BLaER1 (cell line): ENCODE measurements at regions not wholly inside any gene's neighbourhood (a gene's known extent, or its start where the extent isn't known, plus 50 kb on each side); places are given as distances from the start of the nearest gene placed in this dataset.

Experiments used
- H3K27ac ChIP-seq: shearing (Covaris generic); formaldehyde crosslinking; 2 replicates; pipeline ENCODE4 v1.8.1; 2022
- H3K27me3 ChIP-seq: shearing (Covaris generic); formaldehyde crosslinking; 2 replicates; pipeline ENCODE4 v1.8.1; 2022
- H3K36me3 ChIP-seq: shearing (Covaris generic); formaldehyde crosslinking; 2 replicates; pipeline ENCODE4 v1.8.1; 2022
- H3K4me1 ChIP-seq: shearing (Covaris generic); formaldehyde crosslinking; 2 replicates; pipeline ENCODE4 v1.8.1; 2022
- H3K4me2 ChIP-seq: shearing (Covaris generic); formaldehyde crosslinking; 2 replicates; pipeline ENCODE4 v1.8.1; 2022
- H3K4me3 ChIP-seq: shearing (Covaris generic); formaldehyde crosslinking; 2 replicates; pipeline ENCODE4 v1.8.1; 2022
- H3K9ac ChIP-seq: shearing (Covaris generic); formaldehyde crosslinking; 2 replicates; pipeline ENCODE4 v1.8.1; 2022
- H3K9me3 ChIP-seq: shearing (Covaris generic); formaldehyde crosslinking; 2 replicates; pipeline ENCODE4 v1.8.1; 2022
- H4K20me1 ChIP-seq: shearing (Covaris generic); formaldehyde crosslinking; 2 replicates; pipeline ENCODE4 v1.8.1; 2022
- Cebpa-rat ChIP-seq: shearing (Covaris generic); IDR thresholded peaks from 2 replicates; pipeline ENCODE4 v1.8.1; 2022

GRCh38 chr10:36349445-36350078 is 707.5 kb upstream of the FZD8 start:
- Histone ChIP-seq H3K4me3 (no peak overlapping the region), H4K20me1 (no peaks in the 10 kb centered on the region), H3K27me3 (no peaks in the 10 kb centered on the region), H3K9me3 (no peaks in the 10 kb centered on the region), H3K4me2 (no peak overlapping the region), H3K36me3 (no peaks in the 10 kb centered on the region), H3K9ac (no peak overlapping the region), H3K4me1 (no peaks in the 10 kb centered on the region), H3K27ac (no peak overlapping the region)
- TF ChIP-seq Cebpa-rat: no peak

GRCh38 chr10:36345807-36346206 is 703.7 kb upstream of the FZD8 start:
- no peaks in the 10 kb centered on the region for H3K36me3 ChIP-seq
- H4K20me1 ChIP-seq: no peaks in the 10 kb centered on the region
- no peak for TF ChIP-seq Cebpa-rat
- H3K4me3 ChIP-seq: no peak overlapping the region
- no peak overlapping the region for H3K27ac ChIP-seq
- H3K9ac ChIP-seq: no peak overlapping the region
- H3K4me1 ChIP-seq: no peaks in the 10 kb centered on the region
- no peak overlapping the region for H3K4me2 ChIP-seq
- no peaks in the 10 kb centered on the region for H3K9me3 ChIP-seq
- no peaks in the 10 kb centered on the region for H3K27me3 ChIP-seq

- H3K4me1 ChIP-seq: no peaks in the 10 kb centered on the region
- H3K4me2 ChIP-seq: no peak overlapping the region
- H3K27ac ChIP-seq: no peak overlapping the region
- no peaks in the 10 kb centered on the region for H3K27me3 ChIP-seq
- H3K9me3 ChIP-seq: no peaks in the 10 kb centered on the region
- H3K4me3 ChIP-seq: no peak overlapping the region
- no peaks in the 10 kb centered on the region for H4K20me1 ChIP-seq
- TF ChIP-seq Cebpa-rat: no peak
- no peak overlapping the region for H3K9ac ChIP-seq
- H3K36me3 ChIP-seq: no peaks in the 10 kb centered on the region
Measured at GRCh38 chr10:36345175-36345533, 703.1 kb upstream of the FZD8 start.

- Histone ChIP-seq H3K36me3 (no peaks in the 10 kb centered on the region), H3K4me3 (no peak overlapping the region), H3K27ac (no peak overlapping the region), H3K9me3 (no peaks in the 10 kb centered on the region), H3K4me2 (no peak overlapping the region), H4K20me1 (no peaks in the 10 kb centered on the region), H3K4me1 (no peaks in the 10 kb centered on the region), H3K27me3 (no peaks in the 10 kb centered on the region), H3K9ac (no peak overlapping the region)
- no peak for TF ChIP-seq Cebpa-rat
Measured at GRCh38 chr10:36344240-36345174, 702.4 kb upstream of the FZD8 start.

GRCh38 chr10:36342781-36343180 is 700.7 kb upstream of the FZD8 start:
- H3K4me1 ChIP-seq: no peaks in the 10 kb centered on the region
- no peaks in the 10 kb centered on the region for H3K36me3 ChIP-seq
- H4K20me1 ChIP-seq: no peaks in the 10 kb centered on the region
- no peak overlapping the region for H3K4me2 ChIP-seq
- H3K9ac ChIP-seq: no peak overlapping the region
- TF ChIP-seq Cebpa-rat: no peak
- H3K27ac ChIP-seq: no peak overlapping the region
- H3K9me3 ChIP-seq: no peaks in the 10 kb centered on the region
- no peak overlapping the region for H3K4me3 ChIP-seq
- H3K27me3 ChIP-seq: no peaks in the 10 kb centered on the region

GRCh38 chr10:36341471-36341870 is 699.4 kb upstream of the FZD8 start:
- H3K9me3 ChIP-seq: no peaks in the 10 kb centered on the region
- H3K4me1 ChIP-seq: no peaks in the 10 kb centered on the region
- no peak overlapping the region for H3K4me3 ChIP-seq
- no peaks in the 10 kb centered on the region for H3K36me3 ChIP-seq
- TF ChIP-seq Cebpa-rat: no peak
- no peaks in the 10 kb centered on the region for H4K20me1 ChIP-seq
- H3K9ac ChIP-seq: no peak overlapping the region
- H3K27ac ChIP-seq: no peak overlapping the region
- H3K4me2 ChIP-seq: no peak overlapping the region
- H3K27me3 ChIP-seq: no peaks in the 10 kb centered on the region

GRCh38 chr10:36336315-36336714 is 694.2 kb upstream of the FZD8 start:
- Histone ChIP-seq H4K20me1 (no peaks in the 10 kb centered on the region), H3K36me3 (no peaks in the 10 kb centered on the region), H3K4me3 (no peak overlapping the region), H3K4me2 (no peak overlapping the region), H3K27me3 (no peaks in the 10 kb centered on the region), H3K4me1 (no peaks in the 10 kb centered on the region), H3K27ac (no peak overlapping the region), H3K9me3 (no peaks in the 10 kb centered on the region), H3K9ac (no peak overlapping the region)
- TF ChIP-seq Cebpa-rat: no peak

GRCh38 chr10:36333446-36333845 is 691.4 kb upstream of the FZD8 start:
- Histone ChIP-seq H3K4me2 (no peak overlapping the region), H3K36me3 (no peaks in the 10 kb centered on the region), H3K9ac (no peak overlapping the region), H3K27ac (no peak overlapping the region), H3K4me3 (no peak overlapping the region), H4K20me1 (no peaks in the 10 kb centered on the region), H3K4me1 (no peaks in the 10 kb centered on the region), H3K9me3 (no peaks in the 10 kb centered on the region), H3K27me3 (no peaks in the 10 kb centered on the region)
- TF ChIP-seq Cebpa-rat: no peak

GRCh38 chr10:36332926-36333325 is 690.8 kb upstream of the FZD8 start:
- no peaks in the 10 kb centered on the region for H4K20me1 ChIP-seq
- H3K4me3 ChIP-seq: no peak overlapping the region
- H3K4me1 ChIP-seq: no peaks in the 10 kb centered on the region
- no peak overlapping the region for H3K9ac ChIP-seq
- no peak overlapping the region for H3K27ac ChIP-seq
- TF ChIP-seq Cebpa-rat: no peak
- no peak overlapping the region for H3K4me2 ChIP-seq
- no peaks in the 10 kb centered on the region for H3K36me3 ChIP-seq
- H3K27me3 ChIP-seq: no peaks in the 10 kb centered on the region
- H3K9me3 ChIP-seq: no peaks in the 10 kb centered on the region

GRCh38 chr10:36331121-36331520 is 689.0 kb upstream of the FZD8 start:
- Histone ChIP-seq H4K20me1 (no peaks in the 10 kb centered on the region), H3K9me3 (no peaks in the 10 kb centered on the region), H3K9ac (no peak overlapping the region), H3K4me2 (no peak overlapping the region), H3K4me1 (no peaks in the 10 kb centered on the region), H3K27me3 (no peaks in the 10 kb centered on the region), H3K36me3 (no peaks in the 10 kb centered on the region), H3K4me3 (no peak overlapping the region), H3K27ac (no peak overlapping the region)
- TF ChIP-seq Cebpa-rat: no peak
